ENCODE measurements at regions not wholly inside any gene's neighbourhood (a gene's known extent, or its start where the extent isn't known, plus 50 kb on each side); places are given as distances from the start of the nearest gene placed in this dataset.

GRCh38 chr4:24108567-24108966 lies 218.7 kb upstream of the PPARGC1A start:
- no peak for DNase-seq (ENCODE audit: low read depth)

GRCh38 chr4:24105327-24106038 lies 215.6 kb upstream of the PPARGC1A start:
- peak; percentile 80 for DNase-seq (ENCODE audit: low read depth)

GRCh38 chr4:24104158-24104565 lies 214.3 kb upstream of the PPARGC1A start:
- DNase-seq (ENCODE audit: low read depth), result peak; percentile 19

- DNase-seq (ENCODE audit: low read depth), result peak; percentile 47
Observed at GRCh38 chr4:24103434-24104157, 213.7 kb upstream of the PPARGC1A start.

GRCh38 chr4:24102621-24103020 lies 212.8 kb upstream of the PPARGC1A start:
- DNase-seq (ENCODE audit: low read depth), result no peak

GRCh38 chr4:24096603-24097002 lies 206.8 kb upstream of the PPARGC1A start:
- DNase-seq (ENCODE audit: low read depth), result no peak

GRCh38 chr4:24094726-24095125 lies 204.9 kb upstream of the PPARGC1A start:
- DNase-seq (ENCODE audit: low read depth), result no peak

GRCh38 chr4:24093446-24093845 lies 203.6 kb upstream of the PPARGC1A start:
- no peak for DNase-seq (ENCODE audit: low read depth)

GRCh38 chr4:24091639-24092233 lies 201.9 kb upstream of the PPARGC1A start:
- no peak for DNase-seq (ENCODE audit: low read depth)

GRCh38 chr4:24089851-24090534 lies 200.1 kb upstream of the PPARGC1A start:
- peak; percentile 5 for DNase-seq (ENCODE audit: low read depth)

- no peak for DNase-seq (ENCODE audit: low read depth)
Observed at GRCh38 chr4:24080871-24081270, 191.0 kb upstream of the PPARGC1A start.

GRCh38 chr4:24078347-24078962 lies 188.6 kb upstream of the PPARGC1A start:
- no peak for DNase-seq (ENCODE audit: low read depth)

GRCh38 chr4:24076811-24077210 lies 187.0 kb upstream of the PPARGC1A start:
- no peak for DNase-seq (ENCODE audit: low read depth)

- DNase-seq (ENCODE audit: low read depth), result no peak
Observed at GRCh38 chr4:24073948-24074347, 184.1 kb upstream of the PPARGC1A start.

GRCh38 chr4:24071612-24072372 lies 181.9 kb upstream of the PPARGC1A start:
- DNase-seq (ENCODE audit: low read depth), result no peak

- DNase-seq (ENCODE audit: low read depth), result peak; percentile 72
Observed at GRCh38 chr4:24070117-24070516, 180.3 kb upstream of the PPARGC1A start.

- DNase-seq (ENCODE audit: low read depth), result peak; percentile 81
Observed at GRCh38 chr4:24067367-24068193, 177.7 kb upstream of the PPARGC1A start.

- DNase-seq (ENCODE audit: low read depth), result no peak
Observed at GRCh38 chr4:24065974-24066373, 176.1 kb upstream of the PPARGC1A start.

- DNase-seq (ENCODE audit: low read depth), result no peak
Observed at GRCh38 chr4:24063731-24064130, 173.9 kb upstream of the PPARGC1A start.

- no peak for DNase-seq (ENCODE audit: low read depth)
Observed at GRCh38 chr4:24060932-24061331, 171.1 kb upstream of the PPARGC1A start.

All from RPMI7951 (cell line).